ENCODE measurements at regions not wholly inside any gene's neighbourhood (a gene's known extent, or its start where the extent isn't known, plus 50 kb on each side); places are given as distances from the start of the nearest gene placed in this dataset.

DNA sequence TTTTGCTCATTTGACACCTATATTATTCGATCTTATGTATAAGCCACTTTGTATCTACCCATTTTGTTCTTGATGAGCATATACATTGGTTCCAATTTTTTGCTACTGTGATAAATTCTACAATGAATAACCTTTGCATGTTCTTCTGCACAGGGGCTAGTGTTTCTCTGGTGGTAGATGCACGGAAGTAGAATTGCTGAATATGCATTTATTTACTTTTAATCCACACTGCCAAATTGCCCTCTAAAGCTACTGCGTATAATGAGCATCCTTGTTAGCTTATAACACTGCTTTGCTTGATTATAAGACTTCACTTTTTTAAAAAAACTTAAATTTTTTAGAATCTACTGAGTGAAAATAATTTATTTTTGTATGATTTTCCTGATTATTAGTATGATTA is 84.2 kb upstream of the PIAS1 start:
- H3K4me3 ChIP-seq (replicated peaks in 1 of 3; ENCODE audit: low read depth in 2 of 3, low read length in 3 of 3): no peak overlapping the region
- H3K79me2 ChIP-seq (ENCODE audit: insufficient read depth, low read length): no peaks in the 10 kb centered on the region
- peaks cover 4 to 6% (median 5%) of the 10 kb centered on the region in 3 donors for H3K27me3 Mint-ChIP-seq (ENCODE audit: low read depth in 3 of 3)
- no peaks in the 10 kb centered on the region for H3K27me3 ChIP-seq (ENCODE audit: control insufficient read depth in 2 of 2, insufficient read depth in 2 of 2, low read length in 2 of 2)
- TF ChIP-seq, protein P1, sequence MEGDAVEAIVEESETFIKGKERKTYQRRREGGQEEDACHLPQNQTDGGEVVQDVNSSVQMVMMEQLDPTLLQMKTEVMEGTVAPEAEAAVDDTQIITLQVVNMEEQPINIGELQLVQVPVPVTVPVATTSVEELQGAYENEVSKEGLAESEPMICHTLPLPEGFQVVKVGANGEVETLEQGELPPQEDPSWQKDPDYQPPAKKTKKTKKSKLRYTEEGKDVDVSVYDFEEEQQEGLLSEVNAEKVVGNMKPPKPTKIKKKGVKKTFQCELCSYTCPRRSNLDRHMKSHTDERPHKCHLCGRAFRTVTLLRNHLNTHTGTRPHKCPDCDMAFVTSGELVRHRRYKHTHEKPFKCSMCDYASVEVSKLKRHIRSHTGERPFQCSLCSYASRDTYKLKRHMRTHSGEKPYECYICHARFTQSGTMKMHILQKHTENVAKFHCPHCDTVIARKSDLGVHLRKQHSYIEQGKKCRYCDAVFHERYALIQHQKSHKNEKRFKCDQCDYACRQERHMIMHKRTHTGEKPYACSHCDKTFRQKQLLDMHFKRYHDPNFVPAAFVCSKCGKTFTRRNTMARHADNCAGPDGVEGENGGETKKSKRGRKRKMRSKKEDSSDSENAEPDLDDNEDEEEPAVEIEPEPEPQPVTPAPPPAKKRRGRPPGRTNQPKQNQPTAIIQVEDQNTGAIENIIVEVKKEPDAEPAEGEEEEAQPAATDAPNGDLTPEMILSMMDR (IDR thresholded peaks at IDR 0.05): no peak
- no peak overlapping the region for H3K4me3 Mint-ChIP-seq
- no peak overlapping the region for H3K9ac ChIP-seq (ENCODE audit: insufficient read depth, low read length, poor library complexity, severe bottlenecking)
- intact Hi-C loops (cut with micrococcal nuclease): no loop called here
- H3K27ac ChIP-seq (ENCODE audit: low read depth in 1 of 2, low read length in 2 of 2): no peak overlapping the region
- H3K36me3 Mint-ChIP-seq: no peaks in the 10 kb centered on the region
- H4K20me1 ChIP-seq (ENCODE audit: insufficient read depth, low read length): no peaks in the 10 kb centered on the region
- H3K9me3 ChIP-seq (replicated peaks in 1 of 2; ENCODE audit: control insufficient read depth in 1 of 2, insufficient read depth in 1 of 2, low read length in 2 of 2): no peaks in the 10 kb centered on the region
- H3K4me2 ChIP-seq (replicated peaks; ENCODE audit: extremely low read depth, low read length, poor library complexity, severe bottlenecking): no peak overlapping the region
- no peaks in the 10 kb centered on the region for H3K36me3 ChIP-seq (replicated peaks in 1 of 2; ENCODE audit: control insufficient read depth in 1 of 2, insufficient read depth in 2 of 2, low read length in 2 of 2)
- WGBS (ENCODE audit: insufficient coverage): no CpG with 5 or more reads among the region's 3 CpGs
- peaks cover 12 to 13% of the 10 kb centered on the region in 2 donors for H3K4me1 ChIP-seq (ENCODE audit: control insufficient read depth in 1 of 2, insufficient read depth in 2 of 2, low read length in 2 of 2)
- H3K4me1 Mint-ChIP-seq: peaks cover 17% of the 10 kb centered on the region
- H3K27ac Mint-ChIP-seq: no peak overlapping the region
- DNase-seq: no peak
- H3K9me3 Mint-ChIP-seq: peaks cover 0 to 4% (median 0%) of the 10 kb centered on the region in 7 donors
- H2AFZ ChIP-seq (ENCODE audit: insufficient read depth, low read depth, low read length, poor library complexity, severe bottlenecking): no peak overlapping the region

DNA sequence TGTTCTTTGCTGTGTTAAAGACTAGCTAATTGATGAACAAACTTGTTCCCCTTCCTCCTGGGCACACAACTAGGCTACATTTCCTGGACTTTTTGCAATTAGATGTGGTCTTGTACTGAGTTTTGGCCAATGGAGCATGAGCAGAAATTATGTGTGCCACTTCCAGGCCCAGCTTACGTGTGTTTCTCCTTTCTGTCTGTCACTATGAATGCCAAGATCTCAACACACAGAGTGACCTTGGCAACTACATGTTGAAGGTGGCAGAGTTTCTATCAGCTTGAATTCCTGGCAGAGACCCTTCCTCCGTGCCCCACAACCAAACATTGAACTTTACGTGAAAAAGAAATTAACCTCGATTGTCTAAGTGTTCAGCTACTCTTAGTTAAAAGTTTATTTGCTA is 81.7 kb upstream of the PIAS1 start:
- H3K79me2 ChIP-seq (ENCODE audit: insufficient read depth, low read length): no peaks in the 10 kb centered on the region
- peaks cover 2 to 6% (median 2%) of the 10 kb centered on the region in 3 donors for H3K27me3 Mint-ChIP-seq (ENCODE audit: low read depth in 3 of 3)
- TF ChIP-seq, protein P1 (IDR thresholded peaks at IDR 0.05): no peak
- H3K4me3 ChIP-seq (replicated peaks in 1 of 3; ENCODE audit: low read depth in 2 of 3, low read length in 3 of 3): no peak overlapping the region
- peaks cover 0 to 4% (median 0%) of the 10 kb centered on the region in 7 donors for H3K9me3 Mint-ChIP-seq
- no peaks in the 10 kb centered on the region for H3K36me3 Mint-ChIP-seq
- H3K4me2 ChIP-seq (replicated peaks; ENCODE audit: extremely low read depth, low read length, poor library complexity, severe bottlenecking): no peak overlapping the region
- H3K4me3 Mint-ChIP-seq: no peak overlapping the region
- whole genome bisulfite sequencing (ENCODE audit: insufficient coverage): no CpG with 5 or more reads among the region's 4 CpGs
- H3K27ac Mint-ChIP-seq: no peak overlapping the region
- no peak for DNase-seq
- H2AFZ ChIP-seq (ENCODE audit: insufficient read depth, low read depth, low read length, poor library complexity, severe bottlenecking): no peak overlapping the region
- H3K4me1 ChIP-seq (ENCODE audit: control insufficient read depth in 1 of 2, insufficient read depth in 2 of 2, low read length in 2 of 2): peaks cover 12 to 13% of the 10 kb centered on the region in 2 donors
- H3K9me3 ChIP-seq (replicated peaks in 1 of 2; ENCODE audit: control insufficient read depth in 1 of 2, insufficient read depth in 1 of 2, low read length in 2 of 2): no peaks in the 10 kb centered on the region
- no peaks in the 10 kb centered on the region for H3K36me3 ChIP-seq (replicated peaks in 1 of 2; ENCODE audit: control insufficient read depth in 1 of 2, insufficient read depth in 2 of 2, low read length in 2 of 2)
- H4K20me1 ChIP-seq (ENCODE audit: insufficient read depth, low read length): no peaks in the 10 kb centered on the region
- no peak overlapping the region for H3K27ac ChIP-seq (ENCODE audit: low read depth in 1 of 2, low read length in 2 of 2)
- H3K4me1 Mint-ChIP-seq: peaks cover 17% of the 10 kb centered on the region
- H3K27me3 ChIP-seq (ENCODE audit: control insufficient read depth in 2 of 2, insufficient read depth in 2 of 2, low read length in 2 of 2): no peaks in the 10 kb centered on the region
- H3K9ac ChIP-seq (ENCODE audit: insufficient read depth, low read length, poor library complexity, severe bottlenecking): no peak overlapping the region
- intact Hi-C loops (cut with micrococcal nuclease): no loop called here
